Smooth muscle cell (in vitro differentiated cells): ENCODE measurements at regions not wholly inside any gene's neighbourhood (a gene's known extent, or its start where the extent isn't known, plus 50 kb on each side); places are given as distances from the start of the nearest gene placed in this dataset. TPM values are rescaled to one million over a fixed set of nuclear protein-coding genes. Genes with fewer than 3 reads are reported as not detected.

ENCODE experiments used
- DNase-seq: peaks from one replicate; lab custom pipeline; 2025; ENCODE audit not compliant: unreplicated experiment; lab: John Stamatoyannopoulos, UW
- H2AFZ ChIP-seq: fragments of 200-600 bp; sonication (generic); 2 replicates; pipeline ENCODE4 v1.6.0; 2016; ENCODE audit warnings: antibody characterized with exemption, low read depth, mild to moderate bottlenecking
- H3F3A ChIP-seq: fragments of 200-600 bp; sonication (generic); 2 replicates; pipeline ENCODE4 v1.6.0; 2017; ENCODE audit warnings: antibody characterized with exemption, low read depth
- H3K27ac ChIP-seq: fragments of 200-600 bp; sonication (generic); 2 replicates; pipeline ENCODE4 v1.5.1; 2016; ENCODE audit warnings: low read depth, mild to moderate bottlenecking
- H3K27me3 ChIP-seq: fragments of 200-600 bp; sonication (generic); 2 replicates; pipeline ENCODE4 v1.6.1; 2016; ENCODE audit warnings: low read depth, mild to moderate bottlenecking
- H3K36me3 ChIP-seq: fragments of 200-600 bp; sonication (generic); 2 replicates; pipeline ENCODE4 v1.5.1; 2016; ENCODE audit warnings: low read depth
- H3K4me1 ChIP-seq: fragments of 200-600 bp; sonication (generic); 2 replicates; pipeline ENCODE4 v1.5.1; 2016; ENCODE audit warnings: low read depth
- H3K4me2 ChIP-seq: fragments of 200-600 bp; sonication (generic); 2 replicates; pipeline ENCODE4 v1.6.0; 2016; ENCODE audit warnings: mild to moderate bottlenecking
- H3K4me3 ChIP-seq: fragments of 200-600 bp; sonication (generic); 2 replicates; pipeline ENCODE4 v1.5.1; 2016; ENCODE audit warnings: mild to moderate bottlenecking
- H3K79me2 ChIP-seq: fragments of 200-600 bp; sonication (generic); 2 replicates; pipeline ENCODE4 v1.6.0; 2016; ENCODE audit warnings: low read depth, mild to moderate bottlenecking
- H3K9ac ChIP-seq: fragments of 200-600 bp; sonication (generic); 2 replicates; pipeline ENCODE4 v1.6.0; 2016; ENCODE audit warnings: low read depth
- H3K9me3 ChIP-seq: fragments of 200-600 bp; sonication (generic); replicated peaks from 2 replicates; pipeline ENCODE4 v1.5.1; 2016; ENCODE audit warnings: low read depth
- H4K20me1 ChIP-seq: fragments of 200-600 bp; sonication (generic); 2 replicates; pipeline ENCODE4 v1.6.0; 2016; ENCODE audit warnings: low read depth
- WGBS: methylation state at CpG from one replicate; pipeline ENCODE4 v1.1.7; 2016; ENCODE audit warnings: low lambda C conversion rate; 5-methylcytosine and 5-hydroxymethylcytosine counted together
- small RNA-seq: library from RNA; depleted of rRNA; stranded (forward); fragments of <200 nt; gene quantifications from one replicate; pipeline ENCODE3, GENCODE V24; 2014
- TF ChIP-seq, protein P1 (sequence below): fragments of 200-600 bp; sonication (generic); IDR thresholded peaks from 2 replicates; pipeline ENCODE4 v1.5.1; 2017; ENCODE audit warnings: borderline replicate concordance, mild to moderate bottlenecking, antibody characterized with exemption; ENCODE audit not compliant: insufficient read depth, poor library complexity, severe bottlenecking

DNA sequence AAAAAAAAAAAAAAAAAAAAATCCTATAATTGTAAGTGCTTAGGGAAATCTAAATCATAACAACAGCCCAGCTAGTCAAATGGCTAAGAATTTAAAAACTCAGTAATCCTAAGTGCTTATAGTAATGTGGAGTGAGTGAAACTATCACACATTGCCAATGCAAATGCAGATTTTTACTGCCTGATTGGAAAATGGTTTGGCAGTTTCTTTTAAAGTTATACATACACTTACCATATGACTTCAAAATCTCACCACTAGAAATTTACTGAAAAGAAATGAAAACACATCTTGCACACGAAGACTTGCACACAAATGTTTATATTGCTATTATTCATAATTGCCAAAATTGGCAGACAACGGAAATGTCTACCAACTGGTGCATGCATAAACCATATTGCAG is 51.3 kb upstream of the STXBP6 start:
- TF ChIP-seq, protein P1, sequence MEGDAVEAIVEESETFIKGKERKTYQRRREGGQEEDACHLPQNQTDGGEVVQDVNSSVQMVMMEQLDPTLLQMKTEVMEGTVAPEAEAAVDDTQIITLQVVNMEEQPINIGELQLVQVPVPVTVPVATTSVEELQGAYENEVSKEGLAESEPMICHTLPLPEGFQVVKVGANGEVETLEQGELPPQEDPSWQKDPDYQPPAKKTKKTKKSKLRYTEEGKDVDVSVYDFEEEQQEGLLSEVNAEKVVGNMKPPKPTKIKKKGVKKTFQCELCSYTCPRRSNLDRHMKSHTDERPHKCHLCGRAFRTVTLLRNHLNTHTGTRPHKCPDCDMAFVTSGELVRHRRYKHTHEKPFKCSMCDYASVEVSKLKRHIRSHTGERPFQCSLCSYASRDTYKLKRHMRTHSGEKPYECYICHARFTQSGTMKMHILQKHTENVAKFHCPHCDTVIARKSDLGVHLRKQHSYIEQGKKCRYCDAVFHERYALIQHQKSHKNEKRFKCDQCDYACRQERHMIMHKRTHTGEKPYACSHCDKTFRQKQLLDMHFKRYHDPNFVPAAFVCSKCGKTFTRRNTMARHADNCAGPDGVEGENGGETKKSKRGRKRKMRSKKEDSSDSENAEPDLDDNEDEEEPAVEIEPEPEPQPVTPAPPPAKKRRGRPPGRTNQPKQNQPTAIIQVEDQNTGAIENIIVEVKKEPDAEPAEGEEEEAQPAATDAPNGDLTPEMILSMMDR, result no peak

More for the DNA sequence above, 51.3 kb upstream of the STXBP6 start:
- Histone ChIP-seq H3K4me1 (no peaks in the 10 kb centered on the region), H3K36me3 (no peaks in the 10 kb centered on the region), H3K4me3 (no peak overlapping the region), H3K4me2 (no peak overlapping the region), H3K27ac (peak overlapping the region; percentile 6), H4K20me1 (no peaks in the 10 kb centered on the region), H2AFZ (peak overlapping the region; percentile 67), H3K79me2 (no peaks in the 10 kb centered on the region), H3K9ac (no peak overlapping the region), H3K27me3 (no peaks in the 10 kb centered on the region), H3F3A (peaks cover 4% of the 10 kb centered on the region), H3K9me3 (no peaks in the 10 kb centered on the region)
- DNase-seq, result no peak
- WGBS, result 76% methylated on average over 2 of the region's 2 CpGs

Small RNA genes lying in the stretch of these regions (small RNA-seq; reads per million reads assigned to genes)
- gene HMGN2P6, result not detected
